ENCODE measurements at regions not wholly inside any gene's neighbourhood (a gene's known extent, or its start where the extent isn't known, plus 50 kb on each side); places are given as distances from the start of the nearest gene placed in this dataset.

GRCh38 chr2:397926-398325 is 110.0 kb upstream of the ALKAL2 start:
- Histone ChIP-seq H3K36me3 (no peaks in the 10 kb centered on the region), H3K27me3 (replicated peaks; ENCODE audit: insufficient read depth) (no peaks in the 10 kb centered on the region), H3K27ac (no peak overlapping the region), H3K4me3 (no peak overlapping the region), H3K4me1 (ENCODE audit: control insufficient read depth in 1 of 2, low read depth in 2 of 2) (no peaks in the 10 kb centered on the region), H3K9me3 (no peaks in the 10 kb centered on the region)
- no peak for DNase-seq (ENCODE audit: low spot score)
- ATAC-seq (ENCODE audit: insufficient number of reproducible peaks, low FRiP score, low read depth), result no peak
- no peak for TF ChIP-seq CTCF (IDR thresholded peaks at IDR 0.05)

GRCh38 chr2:397521-397920 is 109.6 kb upstream of the ALKAL2 start:
- Histone ChIP-seq H3K27me3 (replicated peaks; ENCODE audit: insufficient read depth) (no peaks in the 10 kb centered on the region), H3K4me1 (ENCODE audit: control insufficient read depth in 1 of 2, low read depth in 2 of 2) (no peaks in the 10 kb centered on the region), H3K9me3 (no peaks in the 10 kb centered on the region), H3K4me3 (no peak overlapping the region), H3K36me3 (no peaks in the 10 kb centered on the region), H3K27ac (no peak overlapping the region)
- no peak for TF ChIP-seq CTCF (IDR thresholded peaks at IDR 0.05)
- DNase-seq (ENCODE audit: low spot score) (no peak), ATAC-seq (ENCODE audit: insufficient number of reproducible peaks, low FRiP score, low read depth) (no peak)

- no peaks in the 10 kb centered on the region for H3K36me3 ChIP-seq
- no peaks in the 10 kb centered on the region for H3K27me3 ChIP-seq (replicated peaks; ENCODE audit: insufficient read depth)
- no peaks in the 10 kb centered on the region for H3K9me3 ChIP-seq
- no peak for ATAC-seq (ENCODE audit: insufficient number of reproducible peaks, low FRiP score, low read depth)
- H3K4me3 ChIP-seq, result no peak overlapping the region
- no peak for TF ChIP-seq CTCF (IDR thresholded peaks at IDR 0.05)
- no peak overlapping the region for H3K27ac ChIP-seq
- no peak for DNase-seq (ENCODE audit: low spot score)
- no peaks in the 10 kb centered on the region for H3K4me1 ChIP-seq (ENCODE audit: control insufficient read depth in 1 of 2, low read depth in 2 of 2)
Observed at GRCh38 chr2:396903-397302, 109.0 kb upstream of the ALKAL2 start.

GRCh38 chr2:395886-396285 is 108.0 kb upstream of the ALKAL2 start:
- TF ChIP-seq CTCF (IDR thresholded peaks at IDR 0.05), result no peak
- Histone ChIP-seq H3K4me3 (no peak overlapping the region), H3K4me1 (ENCODE audit: control insufficient read depth in 1 of 2, low read depth in 2 of 2) (no peaks in the 10 kb centered on the region), H3K36me3 (no peaks in the 10 kb centered on the region), H3K27ac (no peak overlapping the region), H3K27me3 (replicated peaks; ENCODE audit: insufficient read depth) (no peaks in the 10 kb centered on the region), H3K9me3 (no peaks in the 10 kb centered on the region)
- DNase-seq (ENCODE audit: low spot score) (no peak), ATAC-seq (ENCODE audit: insufficient number of reproducible peaks, low FRiP score, low read depth) (no peak)

GRCh38 chr2:393711-394696 is 106.1 kb upstream of the ALKAL2 start:
- no peaks in the 10 kb centered on the region for H3K36me3 ChIP-seq
- no peak overlapping the region for H3K4me3 ChIP-seq
- no peaks in the 10 kb centered on the region for H3K27me3 ChIP-seq (replicated peaks; ENCODE audit: insufficient read depth)
- no peaks in the 10 kb centered on the region for H3K9me3 ChIP-seq
- no peaks in the 10 kb centered on the region for H3K4me1 ChIP-seq (ENCODE audit: control insufficient read depth in 1 of 2, low read depth in 2 of 2)
- TF ChIP-seq CTCF (IDR thresholded peaks at IDR 0.05), result no peak
- DNase-seq (ENCODE audit: low spot score) (no peak), ATAC-seq (ENCODE audit: insufficient number of reproducible peaks, low FRiP score, low read depth) (no peak)
- no peak overlapping the region for H3K27ac ChIP-seq
